ENCODE measurements at regions not wholly inside any gene's neighbourhood (a gene's known extent, or its start where the extent isn't known, plus 50 kb on each side); places are given as distances from the start of the nearest gene placed in this dataset.

DNA sequence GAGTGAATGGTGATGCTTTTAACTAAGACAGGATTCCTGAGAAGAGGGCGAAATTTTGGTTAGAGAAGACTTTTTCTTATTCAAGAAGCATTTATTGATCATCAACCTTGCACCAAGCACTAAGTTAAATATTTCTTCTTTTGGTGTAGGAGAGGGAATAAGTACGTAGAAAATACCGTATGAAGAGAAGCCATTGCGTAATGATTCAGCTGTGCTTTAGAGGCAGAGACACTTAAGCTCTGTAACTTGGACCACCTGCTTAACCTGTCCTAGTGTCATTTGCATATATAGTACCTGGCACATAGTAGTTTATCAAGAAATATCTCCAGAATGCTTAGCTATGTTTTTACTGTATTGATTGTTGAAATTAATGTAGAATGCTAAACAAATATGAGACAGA lies 430.9 kb upstream of the ZNF608 start:
- TF ChIP-seq, protein P1, sequence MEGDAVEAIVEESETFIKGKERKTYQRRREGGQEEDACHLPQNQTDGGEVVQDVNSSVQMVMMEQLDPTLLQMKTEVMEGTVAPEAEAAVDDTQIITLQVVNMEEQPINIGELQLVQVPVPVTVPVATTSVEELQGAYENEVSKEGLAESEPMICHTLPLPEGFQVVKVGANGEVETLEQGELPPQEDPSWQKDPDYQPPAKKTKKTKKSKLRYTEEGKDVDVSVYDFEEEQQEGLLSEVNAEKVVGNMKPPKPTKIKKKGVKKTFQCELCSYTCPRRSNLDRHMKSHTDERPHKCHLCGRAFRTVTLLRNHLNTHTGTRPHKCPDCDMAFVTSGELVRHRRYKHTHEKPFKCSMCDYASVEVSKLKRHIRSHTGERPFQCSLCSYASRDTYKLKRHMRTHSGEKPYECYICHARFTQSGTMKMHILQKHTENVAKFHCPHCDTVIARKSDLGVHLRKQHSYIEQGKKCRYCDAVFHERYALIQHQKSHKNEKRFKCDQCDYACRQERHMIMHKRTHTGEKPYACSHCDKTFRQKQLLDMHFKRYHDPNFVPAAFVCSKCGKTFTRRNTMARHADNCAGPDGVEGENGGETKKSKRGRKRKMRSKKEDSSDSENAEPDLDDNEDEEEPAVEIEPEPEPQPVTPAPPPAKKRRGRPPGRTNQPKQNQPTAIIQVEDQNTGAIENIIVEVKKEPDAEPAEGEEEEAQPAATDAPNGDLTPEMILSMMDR (IDR thresholded peaks at IDR 0.05; ENCODE audit: low read depth, low read length), result no peak
- no peak for DNase-seq (ENCODE audit: extremely low read depth, low read depth)

GRCh38 chr5:125179612-125180011 lies 433.2 kb upstream of the ZNF608 start:
- DNase-seq (ENCODE audit: extremely low read depth, low read depth), result no peak
- TF ChIP-seq, protein P1 (IDR thresholded peaks at IDR 0.05; ENCODE audit: low read depth, low read length), result no peak

- TF ChIP-seq, protein P1 (IDR thresholded peaks at IDR 0.05; ENCODE audit: low read depth, low read length), result no peak
- DNase-seq (ENCODE audit: extremely low read depth, low read depth), result no peak
These were observed 433.9 kb upstream of the ZNF608 start for GRCh38 chr5:125180231-125180829.

DNA sequence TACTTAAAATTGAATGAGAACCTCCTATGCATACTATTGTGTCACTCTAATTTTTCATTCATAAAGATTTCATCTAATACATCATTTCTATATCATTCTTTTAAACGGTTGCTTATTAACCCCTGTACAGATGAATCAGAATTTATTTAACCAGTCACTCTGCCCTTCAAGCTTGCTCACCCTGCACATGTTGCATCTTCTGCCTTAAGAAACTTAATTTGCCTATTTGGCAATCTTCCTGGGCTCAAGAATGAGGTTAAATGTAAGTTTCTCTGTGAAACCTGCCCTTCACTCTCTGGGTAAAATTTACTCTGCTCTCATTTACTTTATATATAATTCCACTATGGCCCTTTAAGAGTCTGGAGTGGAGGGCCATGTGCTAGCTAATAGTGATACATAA lies 434.7 kb upstream of the ZNF608 start:
- DNase-seq (ENCODE audit: extremely low read depth, low read depth), result no peak
- TF ChIP-seq, protein P1 (IDR thresholded peaks at IDR 0.05; ENCODE audit: low read depth, low read length), result no peak

DNA sequence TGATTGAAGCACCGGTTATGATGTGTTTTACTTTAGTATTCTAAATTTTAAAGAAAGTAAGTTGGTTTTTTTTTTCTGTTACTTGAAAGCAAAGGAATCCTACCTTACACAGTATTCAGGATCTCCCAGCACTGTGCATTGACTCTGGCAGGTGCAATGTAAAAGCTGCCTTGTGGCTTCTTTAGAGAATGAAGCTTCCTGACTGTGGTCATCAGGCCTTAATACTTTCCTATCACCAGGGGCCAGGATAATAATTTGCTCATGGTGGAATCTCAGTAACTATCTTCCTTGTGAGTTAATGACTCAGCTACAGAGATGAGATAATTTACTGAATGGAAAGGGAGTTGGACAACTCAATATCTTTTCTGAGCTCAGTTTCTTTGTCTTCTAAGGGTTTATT lies 435.5 kb upstream of the ZNF608 start:
- TF ChIP-seq, protein P1 (IDR thresholded peaks at IDR 0.05; ENCODE audit: low read depth, low read length), result no peak
- no peak for DNase-seq (ENCODE audit: extremely low read depth, low read depth)

GRCh38 chr5:125185740-125186139 lies 439.3 kb upstream of the ZNF608 start:
- TF ChIP-seq, protein P1 (IDR thresholded peaks at IDR 0.05; ENCODE audit: low read depth, low read length), result no peak
- DNase-seq (ENCODE audit: extremely low read depth, low read depth), result no peak

- no peak for DNase-seq (ENCODE audit: extremely low read depth, low read depth)
- TF ChIP-seq, protein P1 (IDR thresholded peaks at IDR 0.05; ENCODE audit: low read depth, low read length), result no peak
These were observed 440.5 kb upstream of the ZNF608 start for GRCh38 chr5:125186911-125187375.

Data from AG09319 (cell line).